Right lobe of liver (tissue), 6 donors: ENCODE measurements at regions not wholly inside any gene's neighbourhood (a gene's known extent, or its start where the extent isn't known, plus 50 kb on each side); places are given as distances from the start of the nearest gene placed in this dataset.

ENCODE experiments used
- ATAC-seq, 4 donors: fragments of 200-7000 bp; cut with Tn5 transposase; one replicate each; pipeline ENCODE4 v1.9.1; 2020; ENCODE audit warnings: mild to moderate bottlenecking in 4 of 4, moderate library complexity in 4 of 4
- DNase-seq, 3 donors: peaks; one replicate each; pipeline ENCODE4 v3.0.0-alpha.2; 2020
- H3K27ac ChIP-seq, 3 donors: fragments of 200-600 bp; one replicate each; pipeline ENCODE4 v1.8.0; 2022
- H3K27me3 ChIP-seq, 2 donors: fragments of 200-600 bp; one replicate each; pipeline ENCODE4 v1.8.0; 2022
- H3K36me3 ChIP-seq, 4 donors: fragments of 200-600 bp; sonication (generic) in 1 of 4; one replicate each; pipeline versions ENCODE4 v1.5.1 to v1.8.0; 2017 to 2022; ENCODE audit warnings: control low read depth in 1 of 4
- H3K4me1 ChIP-seq, 4 donors: fragments of 200-600 bp; sonication (generic) in 1 of 4; one replicate each; pipeline versions ENCODE4 v1.5.1 to v1.8.0; 2017 to 2022; ENCODE audit warnings: control low read depth in 1 of 4
- H3K4me3 ChIP-seq, 3 donors: fragments of 200-600 bp; one replicate each; pipeline ENCODE4 v1.8.0; 2022
- H3K9me3 ChIP-seq, 4 donors: fragments of 200-600 bp; sonication (generic) in 1 of 4; one replicate each; pipeline versions ENCODE4 v1.5.1 to v1.8.0; 2017 to 2022; ENCODE audit warnings: control low read depth in 1 of 4
- CTCF ChIP-seq, 4 donors: fragments of 200-600 bp in 3 of 4; fragments of 450-650 bp in 1 of 4; IDR thresholded peaks; one replicate each; pipeline versions ENCODE4 v1.5.1 to v1.8.0; 2016 to 2022; ENCODE audit warnings: antibody characterized with exemption in 4 of 4, mild to moderate bottlenecking in 2 of 4
- POLR2A ChIP-seq: fragments of 450-650 bp; IDR thresholded peaks from one replicate; pipeline ENCODE4 v1.6.1; 2017; ENCODE audit warnings: antibody characterized with exemption, mild to moderate bottlenecking
- WGBS: methylation state at CpG from one replicate; pipeline ENCODE4 v1.1.6; 2018; ENCODE audit warnings: low coverage, low lambda C conversion rate; ENCODE audit not compliant: insufficient coverage; ENCODE audit errors: missing lambda C conversion rate; 5-methylcytosine and 5-hydroxymethylcytosine counted together
- intact Hi-C, 2 donors: fragments of 100-400 bp; cut with DNase I; formaldehyde crosslinking; loops; one replicate each; pipeline versions ENCODE4 v1.11.2 to v1.14.1; 2022
- donor health status: DM: no; HTN: yes; CAD: no.
- donor health status: DM: no; HTN: no; CAD: no.
- donor health status: DM: no; HTN: no; CAD: no.
- donor health status: DM: no; HTN: yes; CAD: no.
- donor health status: DM: no; HTN: yes; CAD: no.

- Histone ChIP-seq H3K27ac (no peak overlapping the region), H3K9me3 (no peaks in the 10 kb centered on the region), H3K4me1 (no peaks in the 10 kb centered on the region), H3K36me3 (no peaks in the 10 kb centered on the region), H3K4me3 (no peak overlapping the region), H3K27me3 (no peaks in the 10 kb centered on the region)
- ATAC-seq (no peak), DNase-seq (no peak)
- WGBS = 60% methylated on average over 3 of the region's 3 CpGs
- TF ChIP-seq POLR2A = no peak
- no peak for TF ChIP-seq CTCF (IDR thresholded peaks at IDR 0.05)
- intact Hi-C loops = no loop called here
Observed at GRCh38 chr11:72525466-72525865, 91.1 kb upstream of the CLPB start.

- H3K27ac ChIP-seq = no peak overlapping the region
- 100% methylated on average over 2 of the region's 2 CpGs for WGBS
- intact Hi-C loops = no loop called here
Observed at GRCh38 chr11:72524711-72525110, 90.4 kb upstream of the CLPB start.

GRCh38 chr11:72523991-72524390 is 89.7 kb upstream of the CLPB start:
- intact Hi-C loops = no loop called here
- no peak for DNase-seq
- Histone ChIP-seq H3K36me3 (no peaks in the 10 kb centered on the region), H3K27me3 (no peaks in the 10 kb centered on the region), H3K4me3 (no peak overlapping the region), H3K9me3 (no peaks in the 10 kb centered on the region), H3K4me1 (no peaks in the 10 kb centered on the region), H3K27ac (no peak overlapping the region)
- no peak for TF ChIP-seq POLR2A
- TF ChIP-seq CTCF (IDR thresholded peaks at IDR 0.05) = no peak
- 100% methylated on average over 1 of the region's 2 CpGs for WGBS
- ATAC-seq = no peak

More at GRCh38 chr11:72524711-72525110, 90.4 kb upstream of the CLPB start:
- Histone ChIP-seq H3K4me3 (no peak overlapping the region), H3K36me3 (no peaks in the 10 kb centered on the region), H3K9me3 (no peaks in the 10 kb centered on the region), H3K27me3 (no peaks in the 10 kb centered on the region), H3K4me1 (no peaks in the 10 kb centered on the region)
- ATAC-seq (no peak), DNase-seq (no peak)
- no peak for TF ChIP-seq POLR2A
- no peak for TF ChIP-seq CTCF (IDR thresholded peaks at IDR 0.05)

- Histone ChIP-seq H3K9me3 (no peaks in the 10 kb centered on the region), H3K36me3 (no peaks in the 10 kb centered on the region), H3K4me3 (no peak overlapping the region), H3K27me3 (no peaks in the 10 kb centered on the region), H3K4me1 (no peaks in the 10 kb centered on the region), H3K27ac (no peak overlapping the region)
- intact Hi-C loops = no loop called here
- ATAC-seq (peak in 3 of 4 donors; percentile 23 to 87 (median 48)), DNase-seq (peak; percentile 27 to 60 (median 60))
- no CpG with 5 or more reads among the region's 6 CpGs for WGBS
- TF ChIP-seq POLR2A (no peak), CTCF (IDR thresholded peaks at IDR 0.05) (no peak)
Observed at GRCh38 chr11:72522186-72522585, 87.9 kb upstream of the CLPB start.

GRCh38 chr11:72521664-72522063 is 87.3 kb upstream of the CLPB start:
- Histone ChIP-seq H3K4me3 (no peak overlapping the region), H3K36me3 (no peaks in the 10 kb centered on the region), H3K9me3 (no peaks in the 10 kb centered on the region), H3K27ac (no peak overlapping the region), H3K27me3 (no peaks in the 10 kb centered on the region), H3K4me1 (no peaks in the 10 kb centered on the region)
- no peak for TF ChIP-seq POLR2A
- no peak for TF ChIP-seq CTCF (IDR thresholded peaks at IDR 0.05)
- no peak for DNase-seq
- ATAC-seq = no peak
- WGBS = 80% methylated on average over 1 of the region's 1 CpG
- intact Hi-C loops = no loop called here
